H1 (cell line): ENCODE measurements at regions not wholly inside any gene's neighbourhood (a gene's known extent, or its start where the extent isn't known, plus 50 kb on each side); places are given as distances from the start of the nearest gene placed in this dataset.

Experiments
- CTCF ChIA-PET: fragments of 300-600 bp; sonication (Branson Sonifier 250); formaldehyde crosslinking; loops from one replicate; lab custom pipeline; 2021; ENCODE audit not compliant: partially characterized antibody; lab: Charles Lee
- POLR2A ChIA-PET: fragments of 300-600 bp; sonication (Branson Sonifier 250); formaldehyde crosslinking; loops from one replicate; lab custom pipeline; 2021; ENCODE audit warnings: inconsistent platforms; ENCODE audit not compliant: partially characterized antibody; lab: Charles Lee
- DNase-seq, 2 experiments: peaks; one replicate each; pipeline versions ENCODE4 v3.0.0 to v3.0.0-alpha.2; 2010 to 2022; ENCODE audit warnings: low spot score in 2 of 2, low read depth in 1 of 2, mixed read lengths in 1 of 2
- FAIRE-seq: peaks from 2 replicates; lab custom pipeline; 2011; peaks lifted over from hg19 to GRCh38; lab: Jason Lieb, UNC
- H2AFZ ChIP-seq: 2 replicates; pipeline ENCODE4 v1.8.1; 2012; ENCODE audit warnings: low read length, inconsistent platforms
- H2AK5ac ChIP-seq: 2 replicates; pipeline ENCODE4 v1.6.1; 2013; ENCODE audit warnings: low read depth, low read length
- H2BK120ac ChIP-seq: replicated peaks from 2 replicates; pipeline ENCODE3; 2013; ENCODE audit warnings: low read depth, low read length, inconsistent platforms
- H2BK12ac ChIP-seq: 2 replicates; pipeline ENCODE4 v1.6.1; 2013; ENCODE audit warnings: low read depth, low read length
- H2BK15ac ChIP-seq: 2 replicates; pipeline ENCODE4 v1.6.1; 2013; ENCODE audit warnings: low read length
- H2BK20ac ChIP-seq: 2 replicates; pipeline ENCODE4 v1.6.1; 2013; ENCODE audit warnings: low read length
- H2BK5ac ChIP-seq: 2 replicates; pipeline ENCODE4 v1.6.1; 2013; ENCODE audit warnings: low read depth, low read length
- H3K14ac ChIP-seq: 2 replicates; pipeline ENCODE4 v1.6.1; 2013; ENCODE audit warnings: inconsistent platforms; ENCODE audit not compliant: insufficient read length
- H3K18ac ChIP-seq: 2 replicates; pipeline ENCODE4 v1.6.1; 2013; ENCODE audit warnings: low read length; ENCODE audit errors: extremely low read depth
- H3K23ac ChIP-seq: 2 replicates; pipeline ENCODE4 v1.6.1; 2013; ENCODE audit warnings: inconsistent platforms; ENCODE audit not compliant: insufficient read length
- H3K23me2 ChIP-seq: 2 replicates; pipeline ENCODE4 v1.6.1; 2013; ENCODE audit warnings: low read depth, low read length
- H3K27ac ChIP-seq: 2 replicates; pipeline ENCODE4 v1.6.1; 2011; ENCODE audit warnings: low read depth, low read length, inconsistent platforms
- H3K27me3 ChIP-seq, 4 experiments: replicated peaks in 1 of 4; 1 replicate in 1 of 4; 2 replicates in 3 of 4; pipeline versions ENCODE4 v1.6.1 to v1.8.1; 2011 to 2013; ENCODE audit warnings: low read length in 3 of 4, mild to moderate bottlenecking in 3 of 4, inconsistent platforms in 2 of 4, mixed read lengths in 2 of 4, moderate library complexity in 1 of 4; ENCODE audit not compliant: control insufficient read depth in 3 of 4, insufficient read depth in 3 of 4; ENCODE audit errors: extremely low read depth in 1 of 4
- H3K36me3 ChIP-seq, 4 experiments: 2 replicates each; pipeline versions ENCODE4 v1.6.1 to v1.8.1; 2011 to 2013; ENCODE audit warnings: mild to moderate bottlenecking in 4 of 4, low read length in 3 of 4, moderate library complexity in 2 of 4, control low read depth in 1 of 4, inconsistent platforms in 1 of 4; ENCODE audit not compliant: insufficient read depth in 4 of 4, control insufficient read depth in 2 of 4
- H3K4ac ChIP-seq: replicated peaks from 2 replicates; pipeline ENCODE3; 2013; ENCODE audit warnings: low read length, low read depth, mixed read lengths, inconsistent platforms; ENCODE audit not compliant: insufficient read length
- H3K4me1 ChIP-seq, 4 experiments: replicated peaks in 1 of 4; 1 replicate in 1 of 4; 2 replicates in 3 of 4; pipeline versions ENCODE4 v1.6.1 to v1.8.1; 2011 to 2013; ENCODE audit warnings: low read length in 3 of 4, inconsistent platforms in 2 of 4, mixed read lengths in 1 of 4; ENCODE audit not compliant: insufficient read depth in 4 of 4, control insufficient read depth in 3 of 4
- H3K4me2 ChIP-seq, 2 experiments: 2 replicates each; pipeline versions ENCODE4 v1.6.1 to v1.8.1; 2011 to 2013; ENCODE audit warnings: low read depth in 2 of 2, low read length in 2 of 2, control low read depth in 1 of 2, inconsistent platforms in 1 of 2, mild to moderate bottlenecking in 1 of 2; ENCODE audit not compliant: insufficient read depth in 1 of 2
- H3K4me3 ChIP-seq, 4 experiments: fragments of 200-600, 300-600 bp in 1 of 4; sonication (generic), shearing (Covaris generic), sonication (Bioruptor Twin) in 1 of 4; 2 replicates each; pipeline versions ENCODE4 v1.5.1 to v1.8.1; 2011 to 2016; ENCODE audit warnings: low read length in 4 of 4, low read depth in 3 of 4, control low read depth in 2 of 4, inconsistent platforms in 2 of 4, mild to moderate bottlenecking in 2 of 4, mixed read lengths in 1 of 4, moderate library complexity in 1 of 4; ENCODE audit not compliant: insufficient read depth in 2 of 4; ENCODE audit errors: extremely low read depth in 1 of 4
- H3K56ac ChIP-seq: replicated peaks from 2 replicates; pipeline ENCODE3; 2013; ENCODE audit warnings: low read depth, mild to moderate bottlenecking, mixed read lengths, low read length, inconsistent platforms; ENCODE audit not compliant: insufficient read length
- H3K79me1 ChIP-seq: 2 replicates; pipeline ENCODE4 v1.6.1; 2013; ENCODE audit warnings: low read depth, low read length, control low read depth
- H3K79me2 ChIP-seq, 2 experiments: 2 replicates each; pipeline versions ENCODE4 v1.6.1 to v1.8.1; 2012 to 2013; ENCODE audit warnings: low read length in 2 of 2, mild to moderate bottlenecking in 2 of 2, inconsistent platforms in 1 of 2; ENCODE audit not compliant: insufficient read depth in 2 of 2, control insufficient read depth in 1 of 2
- H3K9ac ChIP-seq, 4 experiments: replicated peaks in 1 of 4; 1 replicate in 1 of 4; 2 replicates in 3 of 4; pipeline versions ENCODE4 v1.6.1 to v1.8.1; 2011 to 2013; ENCODE audit warnings: low read depth in 3 of 4, low read length in 3 of 4, control low read depth in 2 of 4, mild to moderate bottlenecking in 2 of 4, moderate library complexity in 2 of 4, inconsistent platforms in 1 of 4; ENCODE audit errors: extremely low read depth in 1 of 4
- H3K9me3 ChIP-seq, 2 experiments: 2 replicates each; pipeline versions ENCODE4 v1.6.1 to v1.8.1; 2012 to 2013; ENCODE audit warnings: mild to moderate bottlenecking in 2 of 2, moderate library complexity in 2 of 2, control low read depth in 1 of 2, inconsistent platforms in 1 of 2, low read depth in 1 of 2, low read length in 1 of 2, mixed read lengths in 1 of 2; ENCODE audit not compliant: insufficient read depth in 2 of 2
- H4K20me1 ChIP-seq, 2 experiments: replicated peaks in 1 of 2; 2 replicates each; pipeline versions ENCODE3 to v1.8.1; 2011 to 2013; ENCODE audit warnings: inconsistent platforms in 2 of 2, low read length in 2 of 2, mild to moderate bottlenecking in 1 of 2; ENCODE audit not compliant: insufficient read depth in 2 of 2, control insufficient read depth in 1 of 2
- H4K5ac ChIP-seq: 2 replicates; pipeline ENCODE4 v1.6.1; 2013; ENCODE audit warnings: low read length, low read depth, mixed read lengths, inconsistent platforms; ENCODE audit not compliant: insufficient read length
- H4K8ac ChIP-seq: 2 replicates; pipeline ENCODE4 v1.8.0; 2013; ENCODE audit warnings: mild to moderate bottlenecking, moderate library complexity, low read length, inconsistent platforms; ENCODE audit not compliant: insufficient read depth; ENCODE audit errors: extremely low read depth
- H4K91ac ChIP-seq: replicated peaks from 2 replicates; pipeline ENCODE3; 2013; ENCODE audit warnings: low read length, mixed read lengths, inconsistent platforms; ENCODE audit not compliant: insufficient read length
- ATF3 ChIP-seq: IDR thresholded peaks from 2 replicates; pipeline ENCODE4 v1.6.1; 2011; ENCODE audit warnings: low read depth, mild to moderate bottlenecking, low read length; ENCODE audit not compliant: insufficient read depth
- CBX5 ChIP-seq: fragments of 300-800, 300-1000 bp; sonication (generic); IDR thresholded peaks from 2 replicates; pipeline ENCODE4 v1.7.1; 2016; ENCODE audit warnings: antibody characterized with exemption, low read length, low read depth
- EP300 ChIP-seq, 2 experiments: IDR thresholded peaks; 1 replicate in 1 of 2; 2 replicates in 1 of 2; pipeline ENCODE4 v1.6.1; 2011 to 2012; ENCODE audit warnings: low read depth in 2 of 2, low read length in 2 of 2, mild to moderate bottlenecking in 2 of 2, borderline replicate concordance in 1 of 2, inconsistent platforms in 1 of 2, moderate library complexity in 1 of 2
- HDAC2 ChIP-seq, 2 experiments: fragments of 300-600 bp in 1 of 2; sonication (generic) in 1 of 2; IDR thresholded peaks; 2 replicates each; pipeline ENCODE4 v1.6.1; 2011 to 2012; ENCODE audit warnings: low read depth in 2 of 2, low read length in 2 of 2, mild to moderate bottlenecking in 2 of 2, moderate library complexity in 2 of 2, borderline replicate concordance in 1 of 2, inconsistent platforms in 1 of 2
- NANOG ChIP-seq: IDR thresholded peaks from 2 replicates; pipeline ENCODE4 v1.6.1; 2011; ENCODE audit warnings: low read length, low read depth, mild to moderate bottlenecking, inconsistent platforms; ENCODE audit not compliant: insufficient read depth, poor library complexity, severe bottlenecking
- POLR2AphosphoS5 ChIP-seq: IDR thresholded peaks from 2 replicates; pipeline ENCODE4 v1.6.1; 2011; ENCODE audit warnings: low read depth, low read length
- RAD21 ChIP-seq, 2 experiments: IDR thresholded peaks in 1 of 2; conservative IDR thresholded peaks in 1 of 2; 2 replicates each; pipeline ENCODE4 v1.6.1; 2011; ENCODE audit warnings: low read depth in 2 of 2, low read length in 2 of 2, improper control_type of control experiment in 1 of 2, inconsistent platforms in 1 of 2, mild to moderate bottlenecking in 1 of 2, moderate library complexity in 1 of 2
- SAP30 ChIP-seq: fragments of 300-600 bp; sonication (generic); IDR thresholded peaks from 2 replicates; pipeline ENCODE4 v1.7.1; 2012; ENCODE audit warnings: low read length, moderate library complexity, mild to moderate bottlenecking, inconsistent platforms; ENCODE audit not compliant: insufficient read depth, insufficient replicate concordance
- TAF1 ChIP-seq: IDR thresholded peaks from 2 replicates; pipeline ENCODE4 v1.6.1; 2011; ENCODE audit warnings: mild to moderate bottlenecking, low read depth, low read length
- TAF7 ChIP-seq: optimal IDR thresholded peaks from 2 replicates; pipeline ENCODE3; 2011; ENCODE audit warnings: low read depth, mild to moderate bottlenecking, inconsistent platforms, low read length, moderate library complexity, borderline replicate concordance
- TBP ChIP-seq: IDR thresholded peaks from 2 replicates; pipeline ENCODE4 v1.6.1; 2011; ENCODE audit warnings: low read depth, low read length, improper control_type of control experiment
- TCF12 ChIP-seq: IDR thresholded peaks from 2 replicates; pipeline ENCODE4 v1.6.1; 2011; ENCODE audit warnings: low read depth, mild to moderate bottlenecking, low read length
- WGBS, 2 experiments: shearing (Covaris generic) in 1 of 2; methylation state at CpG; one replicate each; pipeline versions ENCODE4 v1.1.6 to v1.1.7; 2013 to 2015; ENCODE audit warnings: low lambda C conversion rate in 2 of 2, mixed read lengths in 2 of 2, inconsistent platforms in 1 of 2, low coverage in 1 of 2, missing lambda C conversion rate in 1 of 2; ENCODE audit not compliant: insufficient replicate concordance in 2 of 2, insufficient coverage in 1 of 2, insufficient read length in 1 of 2; ENCODE audit errors: extremely low coverage in 1 of 2, missing lambda C conversion rate in 1 of 2; 5-methylcytosine and 5-hydroxymethylcytosine counted together

- Histone ChIP-seq H2BK20ac (no peak overlapping the region), H3K18ac (no peak overlapping the region), H3K9ac (no peak overlapping the region), H2BK5ac (no peak overlapping the region), H3K56ac (no peak overlapping the region), H2AK5ac (no peak overlapping the region), H3K79me1 (no peaks in the 10 kb centered on the region), H2AFZ (no peak overlapping the region), H3K14ac (no peak overlapping the region), H2BK15ac (no peak overlapping the region), H3K23ac (no peak overlapping the region), H3K27me3 (no peaks in the 10 kb centered on the region), H2BK120ac (no peak overlapping the region), H3K4ac (no peak overlapping the region), H4K5ac (no peak overlapping the region), H2BK12ac (no peak overlapping the region), H4K8ac (no peak overlapping the region), H3K4me2 (no peak overlapping the region), H4K20me1 (no peaks in the 10 kb centered on the region), H4K91ac (no peak overlapping the region), H3K4me1 (no peaks in the 10 kb centered on the region), H3K4me3 (no peak overlapping the region), H3K79me2 (no peaks in the 10 kb centered on the region), H3K23me2 (no peaks in the 10 kb centered on the region; the same call in 1 of the 2 replicates), H3K36me3 (no peaks in the 10 kb centered on the region), H3K9me3 (no peaks in the 10 kb centered on the region), H3K27ac (no peak overlapping the region)
- DNase-seq (no peak), FAIRE-seq (no peak)
- ChIA-PET CTCF (no interaction called here), POLR2A (no interaction called here)
- WGBS, 2 experiments = 93% methylated on average over 2 of the region's 2 CpGs; no CpG with 5 or more reads in 1 of the 2 experiments
- no peak for TF ChIP-seq TCF12
- TF ChIP-seq RAD21 (IDR thresholded peaks at IDR 0.05 in 1 of 2, conservative IDR thresholded peaks at IDR 0.05 in 1 of 2; ENCODE audit: low read depth in 2 of 2, low read length in 2 of 2) = no peak
- no peak for TF ChIP-seq TAF1
- no peak for TF ChIP-seq EP300 (IDR thresholded peaks at IDR 0.05; ENCODE audit: borderline replicate concordance in 1 of 2, low read depth in 2 of 2, low read length in 2 of 2)
- TF ChIP-seq CBX5 = no peak
- TF ChIP-seq ATF3 = no peak
- no peak for TF ChIP-seq TAF7
- no peak for TF ChIP-seq POLR2AphosphoS5
- TF ChIP-seq SAP30 = no peak
- TF ChIP-seq TBP = no peak
- TF ChIP-seq NANOG = no peak
- TF ChIP-seq HDAC2 (IDR thresholded peaks at IDR 0.05; ENCODE audit: borderline replicate concordance in 1 of 2, low read depth in 2 of 2, low read length in 2 of 2) = no peak
Measured at GRCh38 chr21:28138272-28138671, 854.4 kb downstream of the LTN1 start.
